H9 (cell line): ENCODE measurements at regions not wholly inside any gene's neighbourhood (a gene's known extent, or its start where the extent isn't known, plus 50 kb on each side); places are given as distances from the start of the nearest gene placed in this dataset.

Source experiments
- DNase-seq: peaks from one replicate; pipeline ENCODE4 v3.0.0-alpha.2; 2017
- H2AFZ ChIP-seq: one replicate; pipeline ENCODE4 v1.6.1; 2013; ENCODE audit warnings: mild to moderate bottlenecking, low read length, control low read depth, moderate library complexity
- H2AK5ac ChIP-seq: 2 replicates; pipeline ENCODE4 v1.6.1; 2013; ENCODE audit warnings: low read length, control low read depth, mixed read lengths; ENCODE audit not compliant: insufficient read length
- H2BK120ac ChIP-seq: one replicate; pipeline ENCODE4 v1.6.1; 2013; ENCODE audit warnings: low read depth, mild to moderate bottlenecking, low read length, control low read depth, inconsistent platforms; ENCODE audit not compliant: poor library complexity, severe bottlenecking
- H2BK12ac ChIP-seq: 2 replicates; pipeline ENCODE4 v1.6.1; 2013; ENCODE audit warnings: low read length, control low read depth, mixed read lengths, low read depth; ENCODE audit not compliant: insufficient read length
- H2BK15ac ChIP-seq: 2 replicates; pipeline ENCODE4 v1.6.1; 2013; ENCODE audit warnings: low read depth, low read length, control low read depth
- H2BK20ac ChIP-seq: one replicate; pipeline ENCODE4 v1.6.1; 2013; ENCODE audit warnings: low read depth, mild to moderate bottlenecking, low read length, control low read depth, inconsistent platforms; ENCODE audit not compliant: poor library complexity, severe bottlenecking
- H2BK5ac ChIP-seq: 2 replicates; pipeline ENCODE4 v1.6.1; 2013; ENCODE audit warnings: low read length, control low read depth, mixed read lengths; ENCODE audit not compliant: insufficient read length
- H3K14ac ChIP-seq: 2 replicates; pipeline ENCODE4 v1.6.1; 2013; ENCODE audit warnings: low read length, control low read depth; ENCODE audit not compliant: insufficient read depth
- H3K18ac ChIP-seq: 2 replicates; pipeline ENCODE4 v1.6.1; 2013; ENCODE audit warnings: low read depth, mild to moderate bottlenecking, mixed read lengths, low read length, control low read depth; ENCODE audit not compliant: insufficient read length
- H3K23ac ChIP-seq: 2 replicates; pipeline ENCODE4 v1.6.1; 2013; ENCODE audit warnings: low read length, control low read depth, mixed read lengths, low read depth; ENCODE audit not compliant: insufficient read length
- H3K23me2 ChIP-seq: 2 replicates; pipeline ENCODE4 v1.6.1; 2013; ENCODE audit warnings: low read depth, mild to moderate bottlenecking, mixed read lengths, low read length, control low read depth; ENCODE audit not compliant: insufficient read length, poor library complexity, severe bottlenecking
- H3K27ac ChIP-seq: 2 replicates; pipeline ENCODE4 v1.5.1; 2013; ENCODE audit warnings: low read length, control low read depth, mixed read lengths, low read depth; ENCODE audit not compliant: insufficient read length
- H3K27me3 ChIP-seq: 2 replicates; pipeline ENCODE4 v1.6.1; 2013; ENCODE audit warnings: low read length, control low read depth, inconsistent platforms; ENCODE audit not compliant: insufficient read depth
- H3K4ac ChIP-seq: 2 replicates; pipeline ENCODE4 v1.6.1; 2013; ENCODE audit warnings: low read depth, mild to moderate bottlenecking, control low read depth, inconsistent platforms, low read length, moderate library complexity
- H3K4me1 ChIP-seq: 2 replicates; pipeline ENCODE4 v1.6.1; 2013; ENCODE audit warnings: low read length, control low read depth, inconsistent platforms; ENCODE audit not compliant: insufficient read depth
- H3K4me2 ChIP-seq: 2 replicates; pipeline ENCODE4 v1.6.1; 2013; ENCODE audit warnings: low read length, control low read depth, mixed read lengths; ENCODE audit not compliant: insufficient read length, insufficient read depth
- H3K56ac ChIP-seq: 2 replicates; pipeline ENCODE4 v1.6.1; 2013; ENCODE audit warnings: low read depth, mild to moderate bottlenecking, mixed read lengths, low read length, control low read depth; ENCODE audit not compliant: insufficient read length
- H3K79me1 ChIP-seq: 2 replicates; pipeline ENCODE4 v1.6.1; 2013; ENCODE audit warnings: low read depth, mild to moderate bottlenecking, moderate library complexity, low read length, control low read depth, inconsistent platforms; ENCODE audit not compliant: insufficient read depth, poor library complexity, severe bottlenecking
- H3K79me2 ChIP-seq: 2 replicates; pipeline ENCODE4 v1.6.1; 2013; ENCODE audit warnings: low read length, control low read depth, inconsistent platforms; ENCODE audit not compliant: insufficient read depth
- H3K9ac ChIP-seq: 2 replicates; pipeline ENCODE4 v1.6.1; 2013; ENCODE audit warnings: low read length, control low read depth, mixed read lengths; ENCODE audit not compliant: insufficient read length; ENCODE audit errors: extremely low read depth
- H3K9me3 ChIP-seq: one replicate; pipeline ENCODE4 v1.6.1; 2013; ENCODE audit warnings: low read depth, low read length, inconsistent platforms; ENCODE audit not compliant: control insufficient read depth
- H3T11ph ChIP-seq: one replicate; pipeline ENCODE4 v1.6.1; 2013; ENCODE audit warnings: mild to moderate bottlenecking, low read length, control low read depth, inconsistent platforms
- H4K20me1 ChIP-seq: one replicate; pipeline ENCODE4 v1.6.1; 2013; ENCODE audit not compliant: control insufficient read depth, insufficient read length, insufficient read depth
- H4K5ac ChIP-seq: 2 replicates; pipeline ENCODE4 v1.6.1; 2013; ENCODE audit warnings: low read depth, mild to moderate bottlenecking, mixed read lengths, low read length, control low read depth; ENCODE audit not compliant: insufficient read length
- H4K8ac ChIP-seq: replicated peaks from 2 replicates; pipeline ENCODE4 v1.6.1; 2013; ENCODE audit warnings: low read length, control low read depth, mixed read lengths, low read depth; ENCODE audit not compliant: insufficient read length
- H4K91ac ChIP-seq: 2 replicates; pipeline ENCODE4 v1.6.1; 2013; ENCODE audit warnings: low read depth, mild to moderate bottlenecking, moderate library complexity, mixed read lengths, low read length, control low read depth; ENCODE audit not compliant: insufficient read length
- H3K27ac Mint-ChIP-seq, 3 experiments: 2 replicates in 2 of 3; 3 replicates in 1 of 3; pipeline ENCODE4 v1.8.0; 2020 to 2021; ENCODE audit warnings: mixed read lengths in 3 of 3, mild to moderate bottlenecking in 1 of 3, moderate library complexity in 1 of 3
- H3K27me3 Mint-ChIP-seq: 2 replicates; pipeline ENCODE4 v1.8.0; 2021; ENCODE audit warnings: low read depth, mild to moderate bottlenecking, moderate library complexity, mixed read lengths
- H3K36me3 Mint-ChIP-seq, 3 experiments: 2 replicates in 2 of 3; 3 replicates in 1 of 3; pipeline ENCODE4 v1.8.0; 2020 to 2021; ENCODE audit warnings: low read depth in 3 of 3, mixed read lengths in 3 of 3; ENCODE audit not compliant: insufficient read depth in 1 of 3
- H3K4me1 Mint-ChIP-seq, 2 experiments: 2 replicates each; pipeline ENCODE4 v1.8.0; 2020; ENCODE audit warnings: mixed read lengths in 2 of 2
- H3K4me3 Mint-ChIP-seq, 2 experiments: 2 replicates in 1 of 2; 3 replicates in 1 of 2; pipeline ENCODE4 v1.8.0; 2020 to 2021; ENCODE audit warnings: mild to moderate bottlenecking in 2 of 2, mixed read lengths in 2 of 2, moderate library complexity in 1 of 2
- H3K9me3 Mint-ChIP-seq, 2 experiments: 2 replicates in 1 of 2; 3 replicates in 1 of 2; pipeline ENCODE4 v1.8.0; 2020; ENCODE audit warnings: mild to moderate bottlenecking in 2 of 2, mixed read lengths in 2 of 2, moderate library complexity in 1 of 2
- CTCF ChIP-seq: fragments of 200-600 bp; sonication (generic); conservative IDR thresholded peaks from 3 replicates; pipeline ENCODE4 v1.8.0; 2021; ENCODE audit warnings: antibody characterized with exemption, mild to moderate bottlenecking
- WGBS: extraction: QIAGEN DNeasy Blood & Tissue Kit; methylation state at CpG from one replicate; pipeline ENCODE4 v1.1.7; 2013; ENCODE audit warnings: missing lambda C conversion rate, low lambda C conversion rate, mixed read lengths; ENCODE audit not compliant: insufficient read length; ENCODE audit errors: extremely low coverage; 5-methylcytosine and 5-hydroxymethylcytosine counted together

GRCh38 chr6:68343901-68344300 lies 291.2 kb upstream of the ADGRB3 start:
- no peaks in the 10 kb centered on the region for H3K9me3 ChIP-seq
- H3K23me2 ChIP-seq: no peaks in the 10 kb centered on the region
- H3K79me1 ChIP-seq: no peaks in the 10 kb centered on the region
- Mint-ChIP-seq H3K4me3 (no peak overlapping the region), H3K27me3 (no peaks in the 10 kb centered on the region), H3K4me1 (no peaks in the 10 kb centered on the region), H3K9me3 (no peaks in the 10 kb centered on the region), H3K36me3 (no peaks in the 10 kb centered on the region), H3K27ac (no peak overlapping the region)
- H2BK12ac ChIP-seq: no peak overlapping the region
- no peak overlapping the region for H3K27ac ChIP-seq
- H3K56ac ChIP-seq: no peak overlapping the region
- no CpG with 5 or more reads among the region's 1 CpG for WGBS
- no peak overlapping the region for H2AFZ ChIP-seq
- H3K79me2 ChIP-seq: no peaks in the 10 kb centered on the region
- H3K14ac ChIP-seq: no peak overlapping the region
- no peaks in the 10 kb centered on the region for H4K20me1 ChIP-seq
- H3K9ac ChIP-seq: no peak overlapping the region
- no peak overlapping the region for H2AK5ac ChIP-seq
- H4K91ac ChIP-seq: no peak overlapping the region
- H4K5ac ChIP-seq: no peak overlapping the region
- H2BK20ac ChIP-seq: no peak overlapping the region
- no peak overlapping the region for H3K4me2 ChIP-seq
- H2BK15ac ChIP-seq: no peak overlapping the region
- H3K4ac ChIP-seq: no peak overlapping the region
- DNase-seq: peak; percentile 63
- H3K18ac ChIP-seq: no peak overlapping the region
- no peak overlapping the region for H2BK5ac ChIP-seq
- peak; percentile 82 for TF ChIP-seq CTCF
- no peaks in the 10 kb centered on the region for H3K4me1 ChIP-seq
- no peak overlapping the region for H3T11ph ChIP-seq
- no peaks in the 10 kb centered on the region for H3K27me3 ChIP-seq
- no peak overlapping the region for H4K8ac ChIP-seq
- H2BK120ac ChIP-seq: no peak overlapping the region
- no peak overlapping the region for H3K23ac ChIP-seq
